Femur (tissue), 1 donor: ENCODE measurements at regions not wholly inside any gene's neighbourhood (a gene's known extent, or its start where the extent isn't known, plus 50 kb on each side); places are given as distances from the start of the nearest gene placed in this dataset.
A peak's percentile ranks its signal among the peaks of the same experiment; 100 is the strongest.

Source experiments
- DNase-seq: peaks from one replicate; pipeline ENCODE4 v3.0.0-alpha.2; 2017

DNA sequence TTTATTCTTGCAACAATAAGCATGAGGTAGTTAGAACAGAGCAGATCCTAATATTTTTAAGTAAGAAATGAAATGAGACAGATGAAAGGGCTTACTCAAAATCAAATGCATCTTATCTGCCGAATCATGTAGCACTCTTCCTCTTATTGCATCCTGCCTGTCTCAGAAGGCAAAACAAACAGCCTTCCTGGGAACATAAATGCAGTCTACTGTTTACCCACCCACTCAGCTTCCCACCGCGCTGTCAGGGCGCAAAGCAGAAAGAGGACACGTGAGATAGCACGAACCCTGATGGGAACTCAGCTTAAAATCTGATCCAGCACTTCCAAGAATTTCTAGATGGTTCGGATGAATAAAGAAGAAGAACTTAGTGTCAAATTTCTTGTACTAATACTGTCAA lies 114.4 kb upstream of the CDK1 start:
- no peak for DNase-seq

DNA sequence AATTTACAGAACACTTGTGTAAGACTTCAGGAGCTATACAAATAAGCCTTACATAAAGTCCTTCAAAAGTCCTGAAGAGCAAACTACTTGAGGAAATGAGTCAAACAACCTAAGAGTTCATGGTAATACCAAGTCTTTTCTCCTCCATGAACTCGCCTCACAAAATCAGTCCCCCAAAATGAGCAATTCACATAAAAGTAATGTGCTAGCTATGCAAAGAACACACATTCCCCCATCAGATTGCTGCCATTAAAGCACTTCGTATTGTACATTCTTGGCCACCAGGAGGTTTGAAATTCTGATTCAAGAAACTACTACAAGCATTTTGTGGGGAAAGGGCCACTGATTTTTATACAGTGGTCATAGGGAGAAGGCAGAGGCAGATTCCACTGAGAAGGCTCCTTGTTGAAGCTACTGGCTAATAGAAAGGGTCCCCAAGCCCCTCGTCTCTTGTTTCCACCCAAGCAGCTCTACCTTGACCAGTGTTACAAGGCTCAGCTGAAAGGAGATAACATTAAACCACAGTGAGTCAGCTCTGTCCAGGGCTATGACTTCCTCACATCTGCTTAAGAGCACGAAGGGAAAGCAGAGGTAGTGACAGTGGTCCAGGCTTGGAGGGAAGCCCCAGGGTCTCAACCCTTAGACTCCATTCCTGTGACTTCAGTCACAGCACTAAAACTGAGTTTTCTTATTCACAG lies 115.2 kb upstream of the CDK1 start:
- DNase-seq = no peak

- no peak for DNase-seq
Measured at GRCh38 chr10:60661637-60662036, 116.6 kb upstream of the CDK1 start.

DNA sequence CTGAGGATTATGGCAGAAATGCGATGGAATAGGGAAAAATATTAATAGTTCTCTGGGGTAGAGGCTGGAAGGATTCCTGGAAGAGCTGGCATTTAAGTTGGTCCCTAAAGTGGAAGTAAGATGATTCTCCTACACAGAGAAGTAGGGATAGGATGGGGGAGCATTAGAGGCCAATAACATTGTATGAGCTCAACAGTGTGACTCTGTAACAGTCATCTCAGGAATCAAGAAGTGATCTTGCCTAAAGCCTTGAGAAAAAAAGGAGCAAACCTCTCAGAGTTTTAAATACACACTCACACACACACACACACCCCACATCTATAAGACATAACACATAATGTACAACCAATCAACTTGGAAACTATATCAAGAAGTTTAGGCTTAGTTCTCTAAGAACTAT lies 117.7 kb upstream of the CDK1 start:
- DNase-seq = no peak

DNA sequence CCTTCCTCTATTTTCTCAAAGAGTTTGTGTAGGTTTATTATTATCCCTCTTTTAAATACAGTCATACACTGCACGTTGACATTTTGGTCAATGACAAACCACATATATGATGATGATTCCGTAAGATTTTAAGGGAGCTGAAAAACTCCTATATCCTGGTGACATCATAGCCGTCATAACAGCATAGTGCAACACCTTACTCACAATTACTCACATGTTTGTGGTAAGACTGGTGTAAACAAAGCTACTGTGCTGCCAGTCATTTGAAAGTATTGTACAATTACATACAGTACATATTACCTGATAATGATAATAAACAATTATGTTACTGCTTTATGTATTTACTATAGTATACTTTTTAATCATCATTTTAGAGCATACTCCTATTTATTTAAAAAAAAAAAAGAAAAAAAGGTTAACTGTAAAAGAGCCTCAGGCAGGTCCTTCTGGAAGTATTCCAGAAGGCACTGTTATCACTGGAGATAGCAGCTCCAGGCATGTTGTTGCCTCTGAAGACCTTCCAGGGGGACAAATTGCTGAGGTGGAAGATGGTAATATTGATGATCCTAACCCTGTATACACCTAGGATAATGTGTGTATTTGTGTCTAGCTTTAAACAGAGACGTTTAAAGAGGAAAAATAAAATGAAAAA lies 123.3 kb upstream of the CDK1 start:
- no peak for DNase-seq

DNA sequence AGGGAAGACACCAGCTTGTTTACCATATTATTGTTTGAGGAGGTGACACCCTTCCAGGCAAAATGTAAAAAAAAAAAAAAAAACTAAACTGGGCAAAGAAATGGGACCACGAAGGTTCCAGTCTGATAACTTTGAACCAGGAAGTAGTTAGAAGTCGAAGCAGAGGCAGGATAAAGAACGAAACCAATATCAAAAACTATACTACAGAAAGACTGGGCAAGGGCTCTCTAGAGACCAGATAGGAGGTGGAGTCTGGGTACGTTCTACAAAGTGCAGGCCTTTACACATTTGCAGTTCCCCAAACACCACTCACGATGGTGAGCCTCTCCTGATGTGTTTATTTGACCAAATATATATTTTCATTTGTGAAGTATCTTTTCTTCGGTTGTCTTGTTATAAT lies 125.7 kb upstream of the CDK1 start:
- DNase-seq = no peak

- DNase-seq = no peak
Measured at GRCh38 chr10:60650378-60650800, 127.9 kb upstream of the CDK1 start.

- DNase-seq = no peak
Measured at GRCh38 chr10:60649485-60650377, 128.5 kb upstream of the CDK1 start.

DNA sequence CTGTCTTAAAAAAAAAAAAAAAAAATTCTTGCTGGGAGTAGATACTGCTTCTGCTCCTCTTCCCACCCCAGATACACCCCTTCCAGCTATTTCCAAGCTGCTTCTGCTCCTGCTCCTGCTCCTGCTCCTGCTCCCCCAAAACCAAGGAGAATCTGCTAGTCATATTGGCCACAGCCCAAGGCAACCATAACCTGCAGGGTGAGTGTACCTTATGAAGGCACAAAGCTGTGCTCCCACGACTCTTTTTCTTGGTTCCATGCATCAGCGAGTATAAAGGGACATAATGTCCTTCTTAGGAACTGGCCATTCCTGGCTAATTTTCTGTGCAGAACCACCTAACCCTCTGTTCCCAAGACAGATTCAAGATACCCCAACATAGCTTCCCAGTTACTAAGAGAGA lies 129.5 kb upstream of the CDK1 start:
- DNase-seq = no peak

GRCh38 chr10:60646966-60647796 lies 131.1 kb upstream of the CDK1 start:
- peak; percentile 47 for DNase-seq

DNA sequence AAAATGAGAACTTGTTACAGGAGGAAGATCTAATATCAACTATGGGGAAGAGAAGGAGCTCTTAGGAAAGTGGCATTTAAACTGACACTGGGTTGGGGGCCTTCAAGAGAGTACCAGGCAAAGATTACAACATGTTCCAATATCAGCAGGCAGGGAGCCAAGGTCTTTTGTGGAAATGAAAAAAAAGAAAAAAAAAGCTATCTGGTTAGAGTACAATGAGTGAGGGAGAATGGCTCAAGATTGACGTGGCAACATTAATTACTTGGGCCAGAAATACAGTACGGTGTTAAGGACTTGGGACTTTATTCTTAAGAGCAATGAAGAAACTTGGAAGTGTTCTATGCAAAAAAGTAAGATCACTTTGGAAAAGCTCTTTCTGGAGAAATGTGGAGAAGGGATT lies 132.3 kb upstream of the CDK1 start:
- DNase-seq = no peak

GRCh38 chr10:60644436-60645130 lies 133.7 kb upstream of the CDK1 start:
- DNase-seq = no peak

DNA sequence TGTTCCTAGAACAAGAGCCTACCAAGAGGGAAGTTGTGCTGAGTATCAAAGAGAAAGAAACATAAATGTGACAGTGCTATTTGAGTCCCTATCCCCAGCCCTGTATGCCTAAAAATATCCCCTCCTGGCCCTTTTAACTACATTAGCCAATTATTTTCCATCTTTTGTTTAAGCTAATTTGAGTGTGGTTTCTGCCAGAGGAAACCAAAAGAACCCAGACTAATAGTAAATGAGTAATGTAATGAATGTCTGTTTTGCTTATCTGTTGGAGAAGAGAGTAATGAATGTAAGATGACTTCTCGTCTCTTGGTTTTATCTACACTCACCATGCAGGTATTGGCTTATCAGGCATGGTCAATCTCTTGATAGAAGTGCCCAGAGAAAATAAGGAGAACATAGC lies 134.4 kb upstream of the CDK1 start:
- no peak for DNase-seq

GRCh38 chr10:60629332-60629731 lies 148.9 kb upstream of the CDK1 start:
- DNase-seq = no peak

DNA sequence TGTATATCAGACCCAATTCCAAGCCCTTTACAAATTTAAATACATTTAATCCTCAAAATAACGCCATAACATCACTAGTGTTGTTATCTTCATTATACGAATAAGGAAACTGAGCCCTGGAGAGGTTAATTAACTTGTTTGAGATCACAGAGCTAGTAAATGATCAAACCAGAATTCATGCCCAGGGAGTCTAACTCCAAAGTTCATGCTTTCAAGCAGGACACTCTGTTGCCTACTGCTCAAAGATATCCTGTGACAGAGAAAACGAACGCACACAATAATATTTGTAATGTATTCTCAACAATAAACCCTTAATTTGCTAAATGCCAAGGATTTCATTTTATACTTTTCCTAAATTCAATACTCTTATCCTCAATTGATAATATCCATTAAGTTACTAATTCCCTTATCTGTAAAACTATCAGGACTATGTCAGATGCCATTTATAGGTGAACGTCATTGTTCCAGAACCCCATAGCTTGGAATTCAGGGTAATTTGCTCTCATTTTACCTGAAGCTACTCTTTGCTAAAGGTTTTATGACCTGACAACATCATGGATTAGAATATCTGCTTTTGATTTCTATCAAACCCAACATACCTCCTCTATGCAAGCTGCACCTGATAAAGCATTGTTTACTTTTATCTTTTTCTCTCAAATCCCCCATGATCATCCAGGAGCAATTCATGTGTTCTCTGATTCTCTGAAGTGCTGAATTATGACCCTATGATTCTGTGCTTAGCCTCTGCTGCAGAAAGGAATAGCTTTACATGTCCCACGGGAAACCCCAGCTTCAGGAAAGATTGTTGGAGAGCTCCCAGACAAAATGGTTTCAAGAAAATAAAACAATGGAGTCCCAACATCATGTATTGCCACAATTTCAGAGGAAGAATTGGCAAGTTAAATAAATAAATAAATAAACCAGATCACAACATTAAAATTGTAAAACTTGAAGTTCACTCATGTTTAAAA lies 150.2 kb upstream of the CDK1 start:
- DNase-seq = no peak

DNA sequence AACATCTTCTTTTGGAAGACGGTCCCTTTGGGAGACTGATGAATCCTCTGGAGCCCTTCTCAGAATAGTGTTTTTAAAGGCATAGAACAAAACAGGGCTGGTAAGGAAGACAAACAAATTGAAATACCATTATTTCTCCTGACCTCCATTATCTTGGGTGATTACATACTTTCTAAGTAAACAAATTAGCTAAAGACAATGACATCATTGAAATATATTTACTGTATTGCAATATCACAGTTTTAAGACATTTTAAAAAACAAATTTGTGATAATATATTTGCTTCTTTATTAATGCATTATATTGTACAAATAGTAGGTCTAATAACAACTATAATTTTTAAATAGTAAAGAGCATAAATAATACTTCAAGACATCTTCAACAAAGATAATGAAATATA lies 152.2 kb upstream of the CDK1 start:
- DNase-seq = no peak

GRCh38 chr10:60623627-60624026 lies 154.7 kb upstream of the CDK1 start:
- DNase-seq = no peak

DNA sequence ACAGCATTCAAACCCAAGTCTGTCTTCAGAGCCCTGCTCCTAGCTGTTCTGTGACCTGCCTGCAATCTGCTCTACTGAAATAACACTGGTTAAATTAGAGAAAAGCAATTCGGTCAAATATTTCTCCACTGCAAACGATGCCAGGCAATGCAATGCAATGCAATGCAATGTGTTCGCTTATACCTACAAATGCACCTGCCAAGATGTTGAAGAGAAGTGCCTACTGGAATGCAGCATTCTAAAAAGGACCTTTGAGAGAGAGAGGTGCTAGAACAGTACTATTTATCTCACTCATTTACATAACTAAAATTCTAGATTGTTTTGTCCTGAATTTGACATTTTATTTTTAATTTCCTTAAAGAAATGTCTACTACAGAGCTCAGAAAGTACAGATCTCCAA lies 157.3 kb upstream of the CDK1 start:
- no peak for DNase-seq

GRCh38 chr10:60618861-60619260 lies 159.4 kb upstream of the CDK1 start:
- no peak for DNase-seq

DNA sequence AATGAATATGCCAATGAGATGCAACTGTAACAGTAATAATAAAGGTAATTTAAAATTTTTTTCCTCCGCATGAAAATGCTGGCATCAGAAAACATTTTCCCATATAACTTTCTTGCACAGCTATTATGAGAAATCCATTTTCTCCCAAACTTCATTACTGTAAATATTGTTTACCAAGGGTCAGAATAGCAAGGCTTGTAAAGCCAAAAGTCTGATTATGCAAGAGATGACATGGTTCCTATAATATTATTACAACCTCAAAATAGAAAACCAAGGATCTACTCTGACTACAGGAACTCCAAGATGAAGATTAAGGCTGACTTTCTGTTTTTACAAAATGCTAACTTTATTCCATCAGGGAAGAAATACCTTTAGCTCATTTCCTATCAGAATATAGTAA lies 162.7 kb upstream of the CDK1 start:
- no peak for DNase-seq

DNA sequence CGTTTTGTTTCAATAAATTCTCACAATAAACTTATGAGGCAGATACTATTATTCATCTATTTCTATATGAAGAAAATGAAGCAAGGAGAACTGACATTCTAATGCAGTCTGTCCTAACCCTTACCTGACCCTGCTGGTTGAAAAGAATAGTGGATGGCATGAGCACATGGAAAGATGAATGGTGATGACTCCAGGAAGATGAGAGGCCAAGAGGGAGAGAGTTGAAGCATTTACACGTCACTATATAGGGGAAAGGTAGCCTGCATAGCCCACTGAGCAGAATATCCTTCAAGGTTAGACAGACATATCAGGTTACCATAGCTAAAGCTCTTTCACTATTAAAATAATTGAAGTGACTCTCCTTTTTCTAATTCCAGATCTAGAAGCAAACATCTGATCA lies 163.9 kb upstream of the CDK1 start:
- DNase-seq = no peak
